HL-60 (cell line): ENCODE measurements at regions not wholly inside any gene's neighbourhood (a gene's known extent, or its start where the extent isn't known, plus 50 kb on each side); places are given as distances from the start of the nearest gene placed in this dataset.

Source experiments
- GABPA ChIP-seq: IDR thresholded peaks from 2 replicates; pipeline ENCODE4 v1.6.1; 2012; ENCODE audit warnings: low read depth
- POLR2AphosphoS5 ChIP-seq: IDR thresholded peaks from 2 replicates; pipeline ENCODE4 v1.6.1; 2012; ENCODE audit warnings: low read depth
- SPI1 ChIP-seq: IDR thresholded peaks from 2 replicates; pipeline ENCODE4 v1.6.1; 2012; ENCODE audit warnings: low read depth, mild to moderate bottlenecking, borderline replicate concordance
- TF ChIP-seq, protein P1 (sequence below): IDR thresholded peaks from one replicate; pipeline ENCODE4 v1.5.1; 2011; ENCODE audit warnings: low read length, control low read depth, inconsistent platforms; ENCODE audit not compliant: insufficient read depth
- TF ChIP-seq, protein P2 (sequence below): IDR thresholded peaks from 2 replicates; pipeline ENCODE4 v1.6.1; 2012; ENCODE audit warnings: low read depth; ENCODE audit not compliant: insufficient replicate concordance

DNA sequence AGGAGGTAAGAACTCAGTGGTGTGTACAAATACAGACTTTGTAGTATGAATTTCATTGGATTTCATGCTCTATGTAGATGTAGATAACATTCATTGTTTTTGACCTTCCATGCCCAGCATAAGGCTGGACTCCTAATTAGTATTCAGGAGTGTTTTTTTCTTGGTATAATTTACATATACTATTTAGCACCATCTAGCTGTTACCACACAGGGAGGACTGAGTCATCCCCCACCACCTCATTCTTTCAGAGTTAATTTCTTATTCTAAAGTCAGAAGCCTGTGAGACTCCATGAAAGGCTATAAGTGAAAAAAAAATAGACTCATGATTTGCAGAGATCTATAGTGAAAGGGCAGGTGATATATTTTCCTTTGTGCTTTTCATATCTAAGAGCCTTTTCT is 555.0 kb downstream of the PRR16 start:
- TF ChIP-seq, protein P1, sequence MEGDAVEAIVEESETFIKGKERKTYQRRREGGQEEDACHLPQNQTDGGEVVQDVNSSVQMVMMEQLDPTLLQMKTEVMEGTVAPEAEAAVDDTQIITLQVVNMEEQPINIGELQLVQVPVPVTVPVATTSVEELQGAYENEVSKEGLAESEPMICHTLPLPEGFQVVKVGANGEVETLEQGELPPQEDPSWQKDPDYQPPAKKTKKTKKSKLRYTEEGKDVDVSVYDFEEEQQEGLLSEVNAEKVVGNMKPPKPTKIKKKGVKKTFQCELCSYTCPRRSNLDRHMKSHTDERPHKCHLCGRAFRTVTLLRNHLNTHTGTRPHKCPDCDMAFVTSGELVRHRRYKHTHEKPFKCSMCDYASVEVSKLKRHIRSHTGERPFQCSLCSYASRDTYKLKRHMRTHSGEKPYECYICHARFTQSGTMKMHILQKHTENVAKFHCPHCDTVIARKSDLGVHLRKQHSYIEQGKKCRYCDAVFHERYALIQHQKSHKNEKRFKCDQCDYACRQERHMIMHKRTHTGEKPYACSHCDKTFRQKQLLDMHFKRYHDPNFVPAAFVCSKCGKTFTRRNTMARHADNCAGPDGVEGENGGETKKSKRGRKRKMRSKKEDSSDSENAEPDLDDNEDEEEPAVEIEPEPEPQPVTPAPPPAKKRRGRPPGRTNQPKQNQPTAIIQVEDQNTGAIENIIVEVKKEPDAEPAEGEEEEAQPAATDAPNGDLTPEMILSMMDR, result no peak
- TF ChIP-seq, protein P2, sequence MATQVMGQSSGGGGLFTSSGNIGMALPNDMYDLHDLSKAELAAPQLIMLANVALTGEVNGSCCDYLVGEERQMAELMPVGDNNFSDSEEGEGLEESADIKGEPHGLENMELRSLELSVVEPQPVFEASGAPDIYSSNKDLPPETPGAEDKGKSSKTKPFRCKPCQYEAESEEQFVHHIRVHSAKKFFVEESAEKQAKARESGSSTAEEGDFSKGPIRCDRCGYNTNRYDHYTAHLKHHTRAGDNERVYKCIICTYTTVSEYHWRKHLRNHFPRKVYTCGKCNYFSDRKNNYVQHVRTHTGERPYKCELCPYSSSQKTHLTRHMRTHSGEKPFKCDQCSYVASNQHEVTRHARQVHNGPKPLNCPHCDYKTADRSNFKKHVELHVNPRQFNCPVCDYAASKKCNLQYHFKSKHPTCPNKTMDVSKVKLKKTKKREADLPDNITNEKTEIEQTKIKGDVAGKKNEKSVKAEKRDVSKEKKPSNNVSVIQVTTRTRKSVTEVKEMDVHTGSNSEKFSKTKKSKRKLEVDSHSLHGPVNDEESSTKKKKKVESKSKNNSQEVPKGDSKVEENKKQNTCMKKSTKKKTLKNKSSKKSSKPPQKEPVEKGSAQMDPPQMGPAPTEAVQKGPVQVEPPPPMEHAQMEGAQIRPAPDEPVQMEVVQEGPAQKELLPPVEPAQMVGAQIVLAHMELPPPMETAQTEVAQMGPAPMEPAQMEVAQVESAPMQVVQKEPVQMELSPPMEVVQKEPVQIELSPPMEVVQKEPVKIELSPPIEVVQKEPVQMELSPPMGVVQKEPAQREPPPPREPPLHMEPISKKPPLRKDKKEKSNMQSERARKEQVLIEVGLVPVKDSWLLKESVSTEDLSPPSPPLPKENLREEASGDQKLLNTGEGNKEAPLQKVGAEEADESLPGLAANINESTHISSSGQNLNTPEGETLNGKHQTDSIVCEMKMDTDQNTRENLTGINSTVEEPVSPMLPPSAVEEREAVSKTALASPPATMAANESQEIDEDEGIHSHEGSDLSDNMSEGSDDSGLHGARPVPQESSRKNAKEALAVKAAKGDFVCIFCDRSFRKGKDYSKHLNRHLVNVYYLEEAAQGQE, result no peak
- TF ChIP-seq POLR2AphosphoS5 (no peak), GABPA (no peak), SPI1 (no peak)
